ENCODE measurements at regions not wholly inside any gene's neighbourhood (a gene's known extent, or its start where the extent isn't known, plus 50 kb on each side); places are given as distances from the start of the nearest gene placed in this dataset.

DNA sequence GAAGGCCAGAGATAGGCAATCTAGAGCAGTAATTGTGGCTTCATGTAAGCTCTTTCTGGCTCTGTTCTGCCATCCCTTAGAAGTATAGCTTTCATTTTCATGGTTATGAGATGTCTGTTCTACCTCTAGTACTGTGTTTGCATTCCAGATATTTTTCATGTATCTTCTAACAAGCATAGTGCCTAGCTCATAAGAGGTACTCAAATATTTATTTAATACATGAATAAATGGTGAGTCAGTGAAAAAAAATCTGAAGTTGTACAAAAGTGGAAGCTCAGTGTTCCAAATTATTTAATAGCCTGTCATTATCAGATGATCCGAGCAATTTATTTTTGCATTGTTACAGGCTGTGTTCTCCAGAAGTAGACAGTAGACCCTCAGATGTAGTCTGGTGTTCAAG, 64.3 kb downstream of the OXSM start:
- TF ChIP-seq ZNF274 (IDR thresholded peaks at IDR 0.05; ENCODE audit: low read depth, low read length) = no peak
- TF ChIP-seq SUZ12 (IDR thresholded peaks at IDR 0.05; ENCODE audit: extremely low read depth, insufficient read depth, insufficient read length) = no peak

Data from NT2/D1 (cell line).